ENCODE measurements at regions not wholly inside any gene's neighbourhood (a gene's known extent, or its start where the extent isn't known, plus 50 kb on each side); places are given as distances from the start of the nearest gene placed in this dataset.
A peak's percentile ranks its signal among the peaks of the same experiment; 100 is the strongest.

GRCh38 chr6:21680611-21681010 is 87.1 kb downstream of the SOX4 start:
- intact Hi-C loops (cut with DNase I; ENCODE audit: low total_unique reads) = no loop called here
- H3K9me3 ChIP-seq = no peaks in the 10 kb centered on the region
- no peaks in the 10 kb centered on the region for H3K4me1 ChIP-seq
- H3K4me3 ChIP-seq = no peak overlapping the region
- TF ChIP-seq POLR2AphosphoS5 (IDR thresholded peaks at IDR 0.05) = no peak
- TF ChIP-seq POLR2A (IDR thresholded peaks at IDR 0.05) = no peak
- TF ChIP-seq, protein P1, sequence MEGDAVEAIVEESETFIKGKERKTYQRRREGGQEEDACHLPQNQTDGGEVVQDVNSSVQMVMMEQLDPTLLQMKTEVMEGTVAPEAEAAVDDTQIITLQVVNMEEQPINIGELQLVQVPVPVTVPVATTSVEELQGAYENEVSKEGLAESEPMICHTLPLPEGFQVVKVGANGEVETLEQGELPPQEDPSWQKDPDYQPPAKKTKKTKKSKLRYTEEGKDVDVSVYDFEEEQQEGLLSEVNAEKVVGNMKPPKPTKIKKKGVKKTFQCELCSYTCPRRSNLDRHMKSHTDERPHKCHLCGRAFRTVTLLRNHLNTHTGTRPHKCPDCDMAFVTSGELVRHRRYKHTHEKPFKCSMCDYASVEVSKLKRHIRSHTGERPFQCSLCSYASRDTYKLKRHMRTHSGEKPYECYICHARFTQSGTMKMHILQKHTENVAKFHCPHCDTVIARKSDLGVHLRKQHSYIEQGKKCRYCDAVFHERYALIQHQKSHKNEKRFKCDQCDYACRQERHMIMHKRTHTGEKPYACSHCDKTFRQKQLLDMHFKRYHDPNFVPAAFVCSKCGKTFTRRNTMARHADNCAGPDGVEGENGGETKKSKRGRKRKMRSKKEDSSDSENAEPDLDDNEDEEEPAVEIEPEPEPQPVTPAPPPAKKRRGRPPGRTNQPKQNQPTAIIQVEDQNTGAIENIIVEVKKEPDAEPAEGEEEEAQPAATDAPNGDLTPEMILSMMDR (IDR thresholded peaks at IDR 0.05) = no peak
- peak overlapping the region in 1 of 2 donors; percentile 63 for H3K27ac ChIP-seq
- no peak for DNase-seq (ENCODE audit: low spot score in 2 of 2)
- no peaks in the 10 kb centered on the region for H3K36me3 ChIP-seq
- no peaks in the 10 kb centered on the region for H3K27me3 ChIP-seq

DNA sequence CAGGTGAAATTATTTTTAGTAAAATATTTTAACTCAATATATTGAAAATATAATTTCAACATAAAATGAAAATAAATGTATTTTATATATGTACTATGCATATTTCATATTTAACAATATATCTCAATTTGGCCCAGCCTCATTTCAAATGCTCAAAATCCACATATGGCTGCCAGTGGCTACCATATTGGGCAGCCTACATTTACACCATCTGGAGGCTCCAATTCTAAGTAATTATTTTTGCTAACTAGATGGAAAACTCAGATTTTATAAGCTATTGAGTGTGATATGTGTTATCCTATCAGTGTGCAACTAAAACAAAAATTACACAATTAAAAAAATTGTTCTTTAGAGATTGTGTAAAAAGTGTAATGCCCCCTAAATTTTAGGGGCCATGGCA is 96.9 kb downstream of the SOX4 start:
- Histone ChIP-seq H3K4me3 (no peak overlapping the region), H3K36me3 (no peaks in the 10 kb centered on the region), H3K9me3 (peaks cover 6% of the 10 kb centered on the region in 2 donors), H3K27me3 (no peaks in the 10 kb centered on the region), H3K4me1 (no peaks in the 10 kb centered on the region), H3K27ac (no peak overlapping the region)
- TF ChIP-seq, protein P1 (IDR thresholded peaks at IDR 0.05) = no peak
- TF ChIP-seq POLR2AphosphoS5 (IDR thresholded peaks at IDR 0.05) (no peak), POLR2A (IDR thresholded peaks at IDR 0.05) (no peak)
- no peak for DNase-seq (ENCODE audit: low spot score in 2 of 2)
- intact Hi-C loops (cut with DNase I; ENCODE audit: low total_unique reads) = no loop called here

GRCh38 chr6:21691685-21692346 is 98.3 kb downstream of the SOX4 start:
- TF ChIP-seq, protein P1 (IDR thresholded peaks at IDR 0.05) = no peak
- no peak for TF ChIP-seq POLR2AphosphoS5 (IDR thresholded peaks at IDR 0.05)
- TF ChIP-seq POLR2A (IDR thresholded peaks at IDR 0.05) = no peak
- peaks cover 6% of the 10 kb centered on the region in 2 donors for H3K9me3 ChIP-seq
- no peak overlapping the region for H3K4me3 ChIP-seq
- intact Hi-C loops (cut with DNase I; ENCODE audit: low total_unique reads) = no loop called here
- H3K27ac ChIP-seq = no peak overlapping the region
- DNase-seq (ENCODE audit: low spot score in 2 of 2) = no peak
- no peaks in the 10 kb centered on the region for H3K36me3 ChIP-seq
- H3K27me3 ChIP-seq = no peaks in the 10 kb centered on the region
- H3K4me1 ChIP-seq = no peaks in the 10 kb centered on the region

DNA sequence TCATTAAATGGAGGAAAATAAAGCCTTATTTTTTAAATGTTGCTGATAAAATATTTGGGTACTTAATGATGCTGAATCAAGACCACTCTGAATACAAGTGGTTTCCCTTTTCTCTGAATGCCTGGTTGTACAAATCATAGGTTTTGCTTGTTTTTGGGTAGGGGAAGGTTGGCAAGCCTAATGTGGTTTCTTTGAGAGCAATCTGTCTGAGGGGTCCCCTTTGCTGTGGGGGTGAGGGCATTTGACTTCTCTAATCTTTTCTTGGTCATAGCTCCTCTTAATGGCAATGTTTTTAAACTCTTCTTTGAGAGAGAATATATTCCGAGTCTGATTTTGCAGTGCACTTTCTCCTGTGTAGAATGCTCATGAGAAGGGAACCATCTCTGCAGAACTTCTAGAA is 99.2 kb downstream of the SOX4 start:
- TF ChIP-seq, protein P1 (IDR thresholded peaks at IDR 0.05) = no peak
- TF ChIP-seq POLR2AphosphoS5 (IDR thresholded peaks at IDR 0.05) (no peak), POLR2A (IDR thresholded peaks at IDR 0.05) (no peak)
- no peak overlapping the region for H3K4me3 ChIP-seq
- intact Hi-C loops (cut with DNase I; ENCODE audit: low total_unique reads) = loop anchor here (1.0 kb wide), 1 partner anchor 7 kb away; no protein-coding TSS in a partner anchor
- no peak overlapping the region for H3K27ac ChIP-seq
- no peaks in the 10 kb centered on the region for H3K36me3 ChIP-seq
- H3K4me1 ChIP-seq = no peaks in the 10 kb centered on the region
- peaks cover 3 to 6% of the 10 kb centered on the region in 2 donors for H3K9me3 ChIP-seq
- H3K27me3 ChIP-seq = no peaks in the 10 kb centered on the region
- no peak for DNase-seq (ENCODE audit: low spot score in 2 of 2)

DNA sequence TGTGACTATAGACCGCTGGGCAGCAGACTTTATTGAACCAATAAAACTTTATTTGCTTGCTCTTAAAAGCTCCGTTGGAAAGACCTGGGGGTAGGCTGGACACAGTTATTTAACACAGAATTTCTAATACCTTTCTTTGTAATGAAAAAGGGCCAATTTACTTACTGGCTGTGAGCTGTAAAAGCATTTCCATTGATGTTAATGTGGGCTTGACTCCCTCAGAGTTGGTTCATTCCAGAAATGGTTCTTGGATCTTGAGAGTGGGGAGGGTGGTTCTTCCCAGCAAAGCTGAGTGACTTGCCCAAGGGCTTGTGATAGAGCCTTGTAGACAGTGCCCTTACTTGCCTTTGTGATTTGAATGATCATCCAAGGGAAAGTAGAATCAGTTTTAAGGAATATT is 100.6 kb downstream of the SOX4 start:
- no peak overlapping the region for H3K27ac ChIP-seq
- TF ChIP-seq, protein P1 (IDR thresholded peaks at IDR 0.05) = no peak
- TF ChIP-seq POLR2AphosphoS5 (IDR thresholded peaks at IDR 0.05) (no peak), POLR2A (IDR thresholded peaks at IDR 0.05) (no peak)
- no peaks in the 10 kb centered on the region for H3K4me1 ChIP-seq
- H3K9me3 ChIP-seq = no peaks in the 10 kb centered on the region
- H3K4me3 ChIP-seq = no peak overlapping the region
- DNase-seq (ENCODE audit: low spot score in 2 of 2) = no peak
- intact Hi-C loops (cut with DNase I; ENCODE audit: low total_unique reads) = no loop called here
- no peaks in the 10 kb centered on the region for H3K36me3 ChIP-seq
- H3K27me3 ChIP-seq = no peaks in the 10 kb centered on the region

Data from breast epithelium (tissue), 4 donors.